ENCODE measurements at regions not wholly inside any gene's neighbourhood (a gene's known extent, or its start where the extent isn't known, plus 50 kb on each side); places are given as distances from the start of the nearest gene placed in this dataset.
"Not testable (repeated sequence)": the region's sequence is repeated elsewhere in the genome, so short reads cannot be mapped to it uniquely, and the experiment has no call there.

DNA sequence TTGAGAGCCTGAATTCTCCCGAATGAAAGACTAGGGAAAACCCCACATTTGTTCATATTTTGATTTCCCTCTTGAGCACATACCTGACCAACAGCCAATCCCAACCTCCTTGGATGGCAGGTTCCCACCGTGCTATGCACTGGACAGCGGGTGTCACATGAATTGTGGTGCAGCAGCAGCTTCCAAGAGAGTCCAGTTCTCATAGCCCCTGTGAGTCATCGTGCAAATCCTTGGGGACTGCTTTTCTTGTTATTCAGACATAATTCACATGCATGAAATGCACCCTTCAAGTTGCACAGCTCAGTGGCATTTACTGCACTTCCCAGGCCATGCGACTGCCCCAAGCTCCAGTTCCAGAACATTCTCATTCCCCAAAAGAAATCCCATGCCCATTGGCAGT lies 67.8 kb upstream of the PPP2R2D start:
- DNase-seq = no peak
- TF ChIP-seq, protein P1, sequence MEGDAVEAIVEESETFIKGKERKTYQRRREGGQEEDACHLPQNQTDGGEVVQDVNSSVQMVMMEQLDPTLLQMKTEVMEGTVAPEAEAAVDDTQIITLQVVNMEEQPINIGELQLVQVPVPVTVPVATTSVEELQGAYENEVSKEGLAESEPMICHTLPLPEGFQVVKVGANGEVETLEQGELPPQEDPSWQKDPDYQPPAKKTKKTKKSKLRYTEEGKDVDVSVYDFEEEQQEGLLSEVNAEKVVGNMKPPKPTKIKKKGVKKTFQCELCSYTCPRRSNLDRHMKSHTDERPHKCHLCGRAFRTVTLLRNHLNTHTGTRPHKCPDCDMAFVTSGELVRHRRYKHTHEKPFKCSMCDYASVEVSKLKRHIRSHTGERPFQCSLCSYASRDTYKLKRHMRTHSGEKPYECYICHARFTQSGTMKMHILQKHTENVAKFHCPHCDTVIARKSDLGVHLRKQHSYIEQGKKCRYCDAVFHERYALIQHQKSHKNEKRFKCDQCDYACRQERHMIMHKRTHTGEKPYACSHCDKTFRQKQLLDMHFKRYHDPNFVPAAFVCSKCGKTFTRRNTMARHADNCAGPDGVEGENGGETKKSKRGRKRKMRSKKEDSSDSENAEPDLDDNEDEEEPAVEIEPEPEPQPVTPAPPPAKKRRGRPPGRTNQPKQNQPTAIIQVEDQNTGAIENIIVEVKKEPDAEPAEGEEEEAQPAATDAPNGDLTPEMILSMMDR (IDR thresholded peaks at IDR 0.05; ENCODE audit: partially characterized antibody, unreplicated experiment) = no peak
- H3K36me3 Mint-ChIP-seq (ENCODE audit: unreplicated experiment) = peaks cover 9% of the 10 kb centered on the region
- no peaks in the 10 kb centered on the region for H3K9me3 Mint-ChIP-seq (ENCODE audit: unreplicated experiment)
- H3K4me1 Mint-ChIP-seq (ENCODE audit: low read depth, unreplicated experiment) = no peaks in the 10 kb centered on the region
- no peak overlapping the region for H3K27ac Mint-ChIP-seq (ENCODE audit: unreplicated experiment)
- no peak overlapping the region for H3K4me3 Mint-ChIP-seq (ENCODE audit: unreplicated experiment)
- no peaks in the 10 kb centered on the region for H3K27me3 Mint-ChIP-seq (ENCODE audit: unreplicated experiment)

DNA sequence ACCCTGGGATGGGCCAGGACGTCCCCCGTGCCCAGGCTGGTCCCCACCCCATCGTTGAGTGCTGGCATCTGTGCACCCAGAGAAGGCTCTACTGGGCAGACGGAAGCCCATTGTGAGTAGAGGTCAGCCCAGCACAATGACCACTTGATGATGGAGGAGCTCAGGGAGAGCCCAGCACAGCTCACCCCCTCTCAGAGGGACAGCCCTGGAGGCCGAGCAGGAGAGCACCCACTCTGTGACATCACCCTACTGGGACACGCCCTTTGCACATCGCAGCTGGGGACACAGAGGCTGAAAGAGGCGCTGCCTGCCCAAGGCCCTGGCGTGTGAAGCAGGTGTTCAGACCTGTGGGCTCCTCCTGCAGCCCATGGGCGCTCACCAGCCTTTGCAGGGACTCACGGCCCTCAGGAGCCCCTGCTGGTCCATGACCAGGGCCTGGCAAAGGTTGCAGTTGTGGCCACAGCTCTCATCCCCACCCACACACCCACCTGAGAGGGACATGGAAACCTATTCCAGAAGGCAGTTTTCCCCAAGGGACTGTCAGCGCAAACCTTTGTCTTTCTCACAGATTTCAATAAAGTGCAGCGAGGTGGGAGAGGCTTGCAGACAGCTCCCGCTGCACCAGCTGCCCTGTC lies 67.2 kb upstream of the PPP2R2D start:
- DNase-seq = peak; percentile 7
- Mint-ChIP-seq H3K9me3 (ENCODE audit: unreplicated experiment) (no peaks in the 10 kb centered on the region), H3K4me3 (ENCODE audit: unreplicated experiment) (no peak overlapping the region), H3K27ac (ENCODE audit: unreplicated experiment) (no peak overlapping the region), H3K4me1 (ENCODE audit: low read depth, unreplicated experiment) (no peaks in the 10 kb centered on the region), H3K27me3 (ENCODE audit: unreplicated experiment) (no peaks in the 10 kb centered on the region), H3K36me3 (ENCODE audit: unreplicated experiment) (peaks cover 9% of the 10 kb centered on the region)
- TF ChIP-seq, protein P1 (IDR thresholded peaks at IDR 0.05; ENCODE audit: partially characterized antibody, unreplicated experiment) = no peak

DNA sequence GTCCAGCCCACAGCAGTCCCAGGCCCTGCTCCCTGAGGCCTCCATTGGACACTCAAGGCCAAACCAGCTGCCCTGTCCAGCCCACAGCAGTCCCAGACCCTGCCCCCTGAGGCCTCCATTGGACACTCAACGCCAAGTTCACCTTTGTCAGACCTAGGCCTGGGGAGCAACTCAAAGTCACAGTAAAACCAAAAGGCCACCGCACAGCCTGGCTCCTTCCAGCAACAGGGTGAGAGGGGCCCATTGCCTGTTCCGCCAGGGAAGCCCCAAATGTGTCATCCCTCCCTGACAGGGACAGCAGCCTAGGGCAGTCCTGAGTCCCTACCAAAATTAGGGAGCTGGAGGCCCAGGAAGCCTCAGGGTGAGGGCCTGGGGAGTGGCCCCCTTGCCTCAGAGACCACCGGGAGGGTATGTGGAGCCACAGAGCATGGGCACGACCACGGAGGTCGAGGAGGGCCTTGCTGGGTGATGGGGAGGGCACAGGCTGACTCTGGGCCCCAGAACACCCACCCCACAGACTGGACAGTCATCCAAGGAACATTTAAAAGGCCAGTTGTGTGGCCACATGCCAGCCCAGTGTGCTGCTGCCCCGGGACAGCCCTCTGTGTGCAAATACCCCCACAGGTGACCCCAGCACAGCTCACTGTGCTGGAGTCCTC lies 66.5 kb upstream of the PPP2R2D start:
- Mint-ChIP-seq H3K9me3 (ENCODE audit: unreplicated experiment) (no peaks in the 10 kb centered on the region), H3K4me3 (ENCODE audit: unreplicated experiment) (no peak overlapping the region), H3K27me3 (ENCODE audit: unreplicated experiment) (no peaks in the 10 kb centered on the region), H3K27ac (ENCODE audit: unreplicated experiment) (no peak overlapping the region), H3K4me1 (ENCODE audit: low read depth, unreplicated experiment) (no peaks in the 10 kb centered on the region), H3K36me3 (ENCODE audit: unreplicated experiment) (peaks cover 9% of the 10 kb centered on the region)
- TF ChIP-seq, protein P1 (IDR thresholded peaks at IDR 0.05; ENCODE audit: partially characterized antibody, unreplicated experiment) = no peak
- no peak for DNase-seq

DNA sequence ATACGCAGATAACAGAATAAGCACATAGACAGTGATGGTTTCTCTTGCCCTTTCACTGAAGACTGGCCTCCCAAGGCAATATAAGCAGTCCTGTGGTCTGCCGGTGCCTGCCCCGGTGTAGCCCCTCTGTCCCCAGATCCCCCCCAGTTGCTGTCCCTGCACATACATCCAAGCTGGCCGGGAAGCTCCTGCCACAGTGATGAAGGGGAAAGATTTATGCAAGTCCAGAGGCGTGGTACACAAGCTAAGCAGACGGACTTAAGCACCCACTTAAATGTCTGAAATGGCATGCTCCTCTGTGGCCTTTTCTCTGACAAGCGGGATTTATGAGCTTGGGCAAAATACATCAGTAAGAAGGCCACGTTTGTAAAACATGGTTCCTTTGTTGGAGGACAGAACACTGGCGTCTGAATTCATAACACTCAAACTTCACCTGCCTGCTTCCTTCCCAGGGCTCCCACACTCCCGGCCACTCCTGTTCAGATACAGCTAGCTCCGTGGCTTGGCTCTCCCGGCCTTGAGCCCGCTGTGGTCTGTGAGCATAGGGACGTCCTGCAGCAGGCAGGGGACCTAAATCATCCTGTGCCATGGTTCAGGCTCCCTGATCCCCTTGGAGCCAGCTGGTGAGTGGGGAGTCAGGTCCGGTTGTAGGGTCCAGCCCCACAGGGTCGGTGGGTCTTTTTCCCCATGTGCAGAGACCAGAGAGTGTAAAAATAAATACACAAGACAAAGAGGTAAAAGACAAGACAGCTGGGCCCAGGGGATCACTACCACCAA lies 61.7 kb upstream of the PPP2R2D start:
- H3K27me3 Mint-ChIP-seq (ENCODE audit: unreplicated experiment) = no peaks in the 10 kb centered on the region
- H3K36me3 Mint-ChIP-seq (ENCODE audit: unreplicated experiment) = peaks cover 4% of the 10 kb centered on the region
- peak; percentile 7 for DNase-seq
- H3K4me3 Mint-ChIP-seq (ENCODE audit: unreplicated experiment) = no peak overlapping the region
- no peak overlapping the region for H3K27ac Mint-ChIP-seq (ENCODE audit: unreplicated experiment)
- TF ChIP-seq, protein P1 (IDR thresholded peaks at IDR 0.05; ENCODE audit: partially characterized antibody, unreplicated experiment) = no peak
- H3K9me3 Mint-ChIP-seq (ENCODE audit: unreplicated experiment) = no peaks in the 10 kb centered on the region
- no peaks in the 10 kb centered on the region for H3K4me1 Mint-ChIP-seq (ENCODE audit: low read depth, unreplicated experiment)

DNA sequence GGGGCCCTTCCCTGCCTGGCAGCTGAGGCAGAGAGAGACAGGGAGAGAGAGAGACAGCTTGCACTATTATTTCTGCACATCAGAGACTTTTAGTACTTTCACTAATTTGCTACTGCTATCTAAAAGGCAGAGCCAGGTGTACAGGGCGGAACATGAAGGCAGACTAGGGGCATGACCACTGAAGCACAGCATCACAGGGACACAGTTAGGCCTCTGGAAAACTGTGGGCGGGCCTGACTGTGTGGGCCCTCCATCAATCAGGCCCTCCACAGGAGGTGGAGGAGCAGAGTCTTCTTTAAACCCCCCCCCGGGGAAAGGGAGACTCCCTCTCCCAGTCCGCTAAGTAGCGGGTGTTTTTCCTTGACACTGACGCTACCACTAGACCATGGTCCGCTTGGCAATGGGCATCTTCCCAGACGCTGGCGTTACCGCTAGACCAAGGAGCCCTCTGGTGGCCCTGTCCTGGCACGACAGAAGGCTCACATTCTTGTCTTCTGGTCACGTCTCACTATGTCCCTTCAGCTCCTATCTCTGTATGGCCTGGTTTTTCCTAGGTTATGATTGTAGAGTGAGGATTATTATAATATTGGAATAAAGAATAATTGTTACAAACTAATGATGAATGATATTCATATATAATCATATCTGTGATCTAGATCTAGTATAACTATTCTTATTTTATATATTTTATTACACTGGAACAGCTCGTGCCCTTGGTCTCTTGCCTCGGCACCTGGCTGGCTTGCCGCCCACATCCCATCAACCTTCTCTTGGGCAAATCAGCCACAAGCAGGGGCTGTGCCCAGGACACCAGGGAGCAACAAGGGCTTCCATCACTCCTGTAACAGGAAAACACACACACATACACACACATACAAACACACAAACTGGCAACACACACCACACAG lies 60.7 kb upstream of the PPP2R2D start:
- H3K4me3 Mint-ChIP-seq (ENCODE audit: unreplicated experiment); H3K4me1 Mint-ChIP-seq (ENCODE audit: low read depth, unreplicated experiment); H3K27me3 Mint-ChIP-seq (ENCODE audit: unreplicated experiment); H3K9me3 Mint-ChIP-seq (ENCODE audit: unreplicated experiment); H3K27ac Mint-ChIP-seq (ENCODE audit: unreplicated experiment); H3K36me3 Mint-ChIP-seq (ENCODE audit: unreplicated experiment): not testable (repeated sequence)
- peak; percentile 39 for DNase-seq
